AG04450 (cell line): ENCODE measurements at regions not wholly inside any gene's neighbourhood (a gene's known extent, or its start where the extent isn't known, plus 50 kb on each side); places are given as distances from the start of the nearest gene placed in this dataset.

ENCODE experiments used
- CTCF ChIA-PET: fragments of 300-600, 350-600 bp; formaldehyde crosslinking; extraction: SDS; loops from one replicate; lab custom pipeline; 2022; ENCODE audit warnings: antibody characterized with exemption, inconsistent platforms; lab: Charles Lee
- POLR2A ChIA-PET: fragments of 350-600 bp; formaldehyde crosslinking; extraction: SDS; loops from one replicate; lab custom pipeline; 2021; ENCODE audit warnings: antibody characterized with exemption, inconsistent platforms; lab: Yijun Ruan, JAX
- DNase-seq: peaks from one replicate; pipeline ENCODE4 v3.0.0-alpha.2; 2011; ENCODE audit warnings: low read depth, low spot score
- H3K27ac ChIP-seq: one replicate; pipeline ENCODE4 v1.5.1; 2012; ENCODE audit warnings: low read depth, low read length, control low read depth
- H3K27me3 ChIP-seq: one replicate; pipeline ENCODE4 v1.6.0; 2012; ENCODE audit warnings: low read length; ENCODE audit not compliant: control insufficient read depth, insufficient read depth
- H3K4me3 ChIP-seq: 2 replicates; pipeline ENCODE4 v1.5.1; 2011; ENCODE audit warnings: mild to moderate bottlenecking, low read depth, low read length, control low read depth
- H3K9me3 ChIP-seq: 2 replicates; pipeline ENCODE4 v1.5.1; 2012; ENCODE audit warnings: low read length; ENCODE audit not compliant: control insufficient read depth, insufficient read depth
- CTCF ChIP-seq: IDR thresholded peaks from 2 replicates; pipeline ENCODE4 v1.5.1; 2011; ENCODE audit warnings: low read depth, low read length, control low read depth, inconsistent platforms

GRCh38 chr18:76195601-76196000 is 299.4 kb downstream of the ZNF516 start:
- ChIA-PET CTCF (no interaction called here), POLR2A (no interaction called here)
- H3K27ac ChIP-seq, result no peak overlapping the region
- H3K9me3 ChIP-seq, result no peaks in the 10 kb centered on the region; the same call in 1 of the 2 replicates
- no peak overlapping the region for H3K4me3 ChIP-seq
- no peak for TF ChIP-seq CTCF
- no peaks in the 10 kb centered on the region for H3K27me3 ChIP-seq
- no peak for DNase-seq

- no peak overlapping the region for H3K27ac ChIP-seq
- DNase-seq, result no peak
- no peaks in the 10 kb centered on the region for H3K27me3 ChIP-seq
- TF ChIP-seq CTCF, result no peak
- H3K9me3 ChIP-seq, result no peaks in the 10 kb centered on the region
- H3K4me3 ChIP-seq, result no peak overlapping the region
- POLR2A ChIA-PET, result no interaction called here
- CTCF ChIA-PET, result no interaction called here
These were observed 306.9 kb downstream of the ZNF516 start for GRCh38 chr18:76188097-76188496.

DNA sequence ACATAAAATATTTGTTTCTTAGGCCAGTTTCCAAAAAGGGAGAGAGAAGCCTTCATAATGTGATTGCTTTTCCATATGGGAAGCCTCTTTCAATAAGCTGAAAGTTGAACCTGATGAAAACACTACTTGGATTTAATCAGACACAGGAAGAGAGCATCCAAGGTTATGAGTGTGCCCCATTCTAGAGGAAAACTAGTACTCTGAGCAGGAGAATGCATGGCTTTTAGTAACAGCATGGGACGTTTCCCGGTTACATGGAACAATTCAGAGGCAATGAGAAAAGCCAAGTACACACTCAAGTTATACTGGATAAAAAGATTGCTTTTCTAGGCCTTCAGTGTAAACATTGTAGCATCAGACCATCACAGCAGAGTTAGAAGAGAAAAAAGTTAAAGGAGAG is 315.8 kb downstream of the ZNF516 start:
- H3K9me3 ChIP-seq, result no peaks in the 10 kb centered on the region
- H3K27ac ChIP-seq, result no peak overlapping the region
- ChIA-PET CTCF (interaction anchor here (0.7 kb wide), 1 partner anchor 77 kb away, joined by 3 read pairs; no protein-coding TSS in a partner anchor), POLR2A (no interaction called here)
- no peaks in the 10 kb centered on the region for H3K27me3 ChIP-seq
- H3K4me3 ChIP-seq, result no peak overlapping the region
- no peak for DNase-seq
- no peak for TF ChIP-seq CTCF

DNA sequence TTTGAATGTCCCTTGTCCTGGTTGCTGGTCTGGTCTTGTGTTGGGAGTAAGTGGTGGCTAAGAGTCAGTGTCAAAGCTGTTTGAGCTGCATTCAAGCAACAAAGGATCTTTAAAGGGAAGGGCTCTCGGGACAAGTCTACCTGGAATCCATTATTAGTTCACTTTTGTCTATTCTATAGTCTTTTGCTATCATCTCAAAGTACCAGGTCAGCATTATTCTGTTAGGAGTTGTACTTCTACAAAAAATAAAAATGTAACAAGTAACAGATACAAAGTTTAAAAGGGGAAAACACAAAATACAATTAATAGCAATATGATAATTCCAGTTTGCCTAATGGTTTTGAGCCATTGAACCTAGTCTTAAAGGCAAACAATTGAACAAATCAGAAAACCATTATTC is 317.9 kb downstream of the ZNF516 start:
- no peak overlapping the region for H3K27ac ChIP-seq
- ChIA-PET POLR2A (no interaction called here), CTCF (no interaction called here)
- DNase-seq, result no peak
- no peak overlapping the region for H3K4me3 ChIP-seq
- H3K9me3 ChIP-seq, result no peaks in the 10 kb centered on the region
- no peaks in the 10 kb centered on the region for H3K27me3 ChIP-seq
- TF ChIP-seq CTCF, result no peak

- Histone ChIP-seq H3K9me3 (peaks cover 3% of the 10 kb centered on the region; the same call in 1 of the 2 replicates), H3K27ac (no peak overlapping the region), H3K4me3 (no peak overlapping the region), H3K27me3 (no peaks in the 10 kb centered on the region)
- CTCF ChIA-PET, result no interaction called here
- no peak for TF ChIP-seq CTCF
- no peak for DNase-seq
- POLR2A ChIA-PET, result no interaction called here
These were observed 320.6 kb downstream of the ZNF516 start for GRCh38 chr18:76174451-76174850.
